NCI-H82 treated with DMSO at 0.1 percent for 48 hours (cell line): ENCODE measurements at regions not wholly inside any gene's neighbourhood (a gene's known extent, or its start where the extent isn't known, plus 50 kb on each side); places are given as distances from the start of the nearest gene placed in this dataset.

Source experiments
- DNase-seq: peaks from one replicate; lab custom pipeline; 2025; ENCODE audit not compliant: unreplicated experiment; lab: John Stamatoyannopoulos, UW

DNA sequence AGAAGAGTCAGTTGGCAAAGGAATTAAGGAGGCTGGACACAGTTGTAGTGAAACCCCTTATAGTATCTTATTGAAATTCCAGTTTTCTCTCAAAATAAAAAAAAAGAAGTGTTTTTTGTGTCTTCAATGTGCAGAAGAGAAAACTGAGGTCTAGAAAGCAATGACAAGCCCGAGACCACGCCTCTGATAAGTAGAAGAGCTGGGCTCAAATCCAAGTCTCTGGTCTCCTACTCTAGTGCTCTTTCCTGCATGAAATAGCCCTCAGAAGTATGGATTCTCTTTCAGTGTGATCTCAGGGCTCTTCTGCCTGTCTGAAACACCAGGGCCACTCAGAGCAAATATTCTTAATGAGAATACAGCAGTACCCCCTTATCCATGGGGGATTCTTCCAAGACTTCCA lies 200.9 kb downstream of the KIF18A start:
- no peak for DNase-seq

DNA sequence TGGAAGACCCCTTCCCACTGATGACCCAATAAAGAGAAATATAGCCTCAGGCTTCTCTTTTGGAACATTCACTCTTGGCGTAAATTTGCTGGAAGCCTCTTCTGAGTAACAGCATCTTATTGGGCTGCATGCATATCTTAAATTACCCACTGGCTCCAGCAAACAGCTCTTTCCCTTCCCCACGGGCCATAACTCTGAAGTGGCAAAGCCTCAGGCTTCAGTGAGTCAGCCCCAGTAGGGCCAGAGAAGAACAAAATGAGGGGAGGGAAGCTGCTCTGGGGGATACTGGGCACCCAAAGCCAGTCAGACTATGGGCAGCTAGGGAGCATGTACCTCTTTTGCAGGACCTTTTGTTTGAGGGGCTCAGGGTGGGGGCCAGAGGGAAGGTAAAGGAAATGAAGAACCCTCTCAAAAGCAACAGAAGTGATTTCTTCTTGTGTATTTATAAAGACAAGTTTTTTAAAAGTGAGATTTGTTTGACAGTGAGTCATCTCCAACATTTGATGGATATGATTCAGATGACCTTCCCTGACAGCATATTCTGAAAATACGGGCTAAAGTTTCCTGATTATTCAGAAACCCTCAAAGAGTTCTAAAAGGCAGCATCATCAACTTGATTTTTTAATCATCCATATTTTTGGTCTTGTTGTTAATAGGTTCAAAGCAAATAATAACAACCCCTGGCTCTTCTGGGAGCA lies 203.4 kb downstream of the KIF18A start:
- DNase-seq, result no peak

DNA sequence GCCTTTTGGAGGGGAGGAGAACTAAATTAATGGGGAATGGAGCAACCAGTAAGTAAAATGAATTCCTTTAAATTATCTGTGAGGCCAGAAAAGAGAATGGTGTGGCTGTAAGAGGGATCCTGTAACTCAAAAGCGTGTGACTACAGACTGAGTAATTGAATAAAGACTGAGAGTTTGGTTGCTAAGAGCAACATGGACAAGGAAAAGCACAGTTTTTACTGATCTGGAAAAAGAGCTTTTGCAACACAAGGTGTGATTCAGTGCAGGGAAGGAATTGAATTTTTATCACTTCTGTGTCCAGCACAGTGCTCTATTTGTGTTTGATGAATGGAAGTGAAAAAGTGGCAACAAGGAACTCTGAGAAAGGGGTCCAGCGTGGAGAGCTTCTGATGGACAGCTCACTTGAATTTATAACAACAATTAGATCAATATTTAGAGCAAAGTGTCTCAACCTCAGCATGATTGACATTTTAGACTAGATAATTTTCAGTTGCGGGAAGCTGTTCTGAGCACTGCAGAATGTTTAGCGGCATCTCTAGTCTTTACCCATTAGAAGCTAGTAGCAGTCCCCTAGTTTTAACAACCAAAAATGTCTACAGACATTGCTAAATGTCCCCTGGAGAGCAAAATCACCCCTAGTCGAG lies 202.8 kb upstream of the BDNF start:
- no peak for DNase-seq

DNA sequence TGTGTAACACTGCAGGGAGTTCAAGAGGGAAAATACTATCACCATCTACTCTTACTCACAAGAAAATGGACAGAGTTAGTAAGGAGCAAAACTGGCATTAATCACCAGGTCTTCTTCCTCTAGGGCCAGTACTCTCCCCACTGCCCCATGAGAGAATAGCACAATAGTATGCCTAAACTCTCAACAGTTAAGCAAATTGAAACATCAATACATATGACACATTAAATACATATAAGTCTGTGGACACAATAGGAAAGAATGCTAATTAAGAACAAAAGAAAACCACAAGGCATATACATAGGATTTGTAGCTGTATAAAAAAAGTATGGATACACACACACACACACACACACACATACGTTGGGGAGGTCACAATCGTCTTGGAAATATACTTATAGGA lies 197.9 kb upstream of the BDNF start:
- no peak for DNase-seq

DNA sequence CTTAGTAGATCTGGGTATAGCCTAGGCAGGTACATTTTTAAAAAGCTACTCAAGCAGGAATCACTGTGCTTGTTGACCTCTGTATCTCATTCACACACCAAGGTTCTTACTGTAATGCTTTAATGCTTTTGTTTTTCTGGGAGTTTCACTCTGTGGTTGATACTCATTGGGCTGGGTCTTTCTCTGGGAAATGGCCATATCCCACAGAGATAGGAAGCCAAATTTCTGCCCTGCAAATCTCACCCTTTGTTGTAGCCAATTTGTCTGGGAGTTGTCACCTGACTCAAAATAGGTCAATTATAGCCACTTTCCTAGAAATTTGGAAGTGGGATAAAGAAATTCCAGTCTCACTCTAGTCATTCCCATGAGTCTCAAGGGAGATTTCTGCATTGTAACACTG lies 195.8 kb upstream of the BDNF start:
- no peak for DNase-seq

DNA sequence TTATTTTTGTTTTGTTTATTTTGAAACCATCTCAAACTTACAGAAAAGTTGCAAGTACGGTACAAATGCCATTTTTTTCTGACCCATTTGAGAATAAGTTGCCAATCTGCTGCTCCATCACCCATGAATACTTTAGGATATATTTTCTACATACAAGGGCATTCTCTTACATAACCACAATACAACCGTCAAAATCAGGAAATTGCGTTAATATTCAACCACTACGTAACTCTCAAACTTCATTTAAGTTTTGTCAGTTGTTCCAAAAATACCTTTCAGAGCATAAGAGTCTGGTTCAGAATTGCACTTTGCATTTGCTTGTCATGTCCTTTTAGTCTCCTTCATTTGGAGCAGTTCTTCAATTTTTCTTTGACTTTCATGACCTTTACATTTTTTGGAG lies 194.3 kb upstream of the BDNF start:
- DNase-seq, result no peak

DNA sequence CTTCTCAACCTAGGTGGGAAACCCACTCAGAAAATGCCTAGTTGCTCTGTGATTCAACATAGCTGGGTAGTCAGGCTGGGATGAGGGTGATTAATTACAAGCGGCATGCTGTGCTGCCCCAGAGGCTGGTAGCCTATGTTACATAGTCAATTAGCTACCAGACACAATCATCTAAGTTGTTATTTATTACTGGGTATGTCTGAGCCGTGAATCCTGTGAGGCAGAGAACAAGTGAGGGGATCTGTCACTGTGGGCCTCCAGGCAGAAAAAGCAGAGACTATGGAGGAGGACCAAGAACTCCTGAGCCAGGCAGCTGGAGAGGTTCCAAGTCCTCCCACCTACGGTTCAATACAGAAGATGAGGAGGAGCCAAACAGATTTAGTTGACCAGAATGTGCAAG lies 186.6 kb upstream of the BDNF start:
- no peak for DNase-seq

DNA sequence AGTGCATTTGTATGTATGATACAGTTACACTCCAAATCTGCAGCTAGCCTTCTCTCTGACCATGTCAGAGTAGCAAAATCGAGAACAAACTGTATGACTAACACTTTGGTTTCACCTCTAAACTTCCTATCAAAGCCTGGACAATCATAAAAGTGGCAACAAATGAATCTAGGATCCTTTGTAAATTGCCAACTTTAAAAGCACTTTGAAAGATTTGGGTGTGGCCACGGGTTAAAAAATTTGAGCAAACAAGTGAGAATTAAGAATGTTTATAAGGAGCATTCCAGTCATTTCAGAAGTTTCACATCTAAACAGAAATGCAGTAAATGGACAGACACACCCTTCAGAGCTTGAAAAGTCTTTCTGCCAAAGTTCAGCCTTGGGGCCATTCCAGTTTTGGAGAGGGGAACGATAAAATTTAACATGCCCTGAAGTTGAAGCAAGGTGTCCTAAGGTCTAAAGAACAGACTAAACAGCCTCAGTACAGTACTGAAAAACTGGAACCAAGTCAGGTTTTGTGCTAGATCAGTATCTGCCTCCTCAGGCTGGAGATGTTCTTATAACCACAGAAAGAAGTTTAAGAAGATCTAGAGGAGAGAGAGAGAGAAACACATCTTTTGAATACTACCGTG lies 181.9 kb upstream of the BDNF start:
- DNase-seq, result no peak

DNA sequence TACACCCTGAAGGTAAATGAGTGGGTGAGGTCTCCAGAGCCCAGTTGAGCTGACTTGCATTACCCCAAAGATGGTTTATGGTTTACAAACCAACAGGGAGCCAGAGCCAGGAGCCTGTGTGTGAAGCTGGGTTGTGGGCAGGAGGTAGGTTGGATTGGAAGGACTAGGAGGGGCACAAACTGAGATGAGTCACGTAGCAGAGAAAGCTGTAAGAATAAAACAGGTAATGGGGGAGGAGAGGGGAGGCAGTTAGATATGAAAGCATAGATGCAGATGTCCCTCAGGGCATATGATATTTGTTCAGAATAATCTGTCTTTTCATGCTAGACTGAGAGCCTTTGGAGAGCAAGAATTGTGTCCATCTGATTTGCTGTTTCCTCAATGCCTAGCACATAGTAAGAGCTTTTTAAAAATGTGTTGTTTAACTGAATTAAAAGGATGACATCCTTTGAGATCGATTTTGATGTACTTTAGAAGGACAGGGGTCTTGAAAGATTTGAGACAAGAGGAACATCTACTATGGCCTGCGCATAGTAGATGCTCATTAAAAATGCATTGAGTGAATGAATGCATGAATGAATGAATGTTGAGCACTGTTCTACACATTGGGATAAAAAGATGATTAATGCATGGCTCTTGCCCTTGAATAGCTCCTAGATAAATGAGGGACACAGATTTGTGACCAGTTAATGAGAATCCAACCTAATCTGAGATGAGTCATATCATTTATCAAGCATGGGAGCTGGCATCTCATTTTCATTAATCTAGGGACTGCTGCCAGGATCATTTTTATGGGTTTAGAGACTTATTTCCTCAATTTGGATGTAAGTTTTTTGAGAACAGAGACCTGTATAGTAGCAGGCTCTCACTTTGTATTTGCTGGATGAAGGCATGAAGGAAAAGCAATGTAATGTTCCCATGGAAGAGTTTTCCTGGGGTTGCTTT lies 175.8 kb upstream of the BDNF start:
- no peak for DNase-seq

DNA sequence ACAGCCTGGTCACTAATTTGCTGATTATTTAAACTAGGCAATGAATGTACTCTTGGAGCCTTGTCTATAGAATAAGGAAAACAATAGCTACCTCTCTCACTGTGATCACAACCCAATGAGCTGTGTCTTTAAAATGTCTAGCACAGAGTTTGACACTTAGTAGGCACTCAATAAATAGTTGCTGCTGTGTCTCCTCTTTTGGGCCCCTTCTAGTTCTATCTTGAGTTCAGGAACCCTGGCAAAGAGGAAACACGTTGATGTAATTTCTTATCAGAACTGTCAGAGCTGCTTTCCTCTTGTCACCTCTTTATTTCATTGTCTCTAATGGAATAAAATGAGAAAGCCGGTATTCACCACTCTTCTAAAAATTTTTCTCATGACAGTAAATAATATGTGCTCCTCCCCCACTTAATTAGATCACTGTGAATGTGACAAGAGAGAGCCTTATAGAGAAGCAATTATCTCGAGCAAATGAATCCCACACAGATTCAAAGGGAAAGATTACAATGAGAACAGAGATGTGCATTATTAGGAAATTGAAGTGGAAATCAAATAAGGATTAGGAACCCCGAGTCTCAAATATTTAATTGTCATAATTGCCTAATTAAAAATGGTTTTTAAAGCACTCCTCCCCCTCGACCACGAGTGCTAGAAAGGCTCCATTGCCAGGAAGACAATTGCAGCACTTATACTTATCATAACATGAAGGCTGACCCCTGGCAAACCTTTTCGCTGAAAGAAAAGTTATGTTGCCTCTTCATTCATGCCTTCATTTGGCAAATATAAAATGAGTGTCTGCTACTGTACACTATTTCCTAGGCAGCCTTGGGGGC lies 175.0 kb upstream of the BDNF start:
- no peak for DNase-seq

DNA sequence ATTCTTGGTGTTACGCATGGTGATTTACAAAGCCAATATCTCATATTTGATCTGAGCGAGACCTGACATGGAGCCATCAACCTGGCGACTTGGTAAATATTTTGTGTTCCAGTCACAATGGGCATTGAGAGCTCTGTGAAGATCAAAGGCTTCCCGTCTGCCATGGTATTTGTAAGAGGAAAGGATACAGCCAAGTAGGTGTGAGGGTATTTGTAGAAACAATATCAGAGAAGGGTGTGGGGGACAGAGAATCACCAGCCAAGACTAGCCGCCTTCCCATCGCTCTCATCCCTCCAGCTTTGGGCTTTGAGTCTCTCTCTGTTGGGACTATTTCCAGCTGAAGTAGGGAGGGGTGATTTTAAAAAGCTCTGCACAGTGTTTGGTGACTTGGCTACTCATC lies 173.4 kb upstream of the BDNF start:
- no peak for DNase-seq

DNA sequence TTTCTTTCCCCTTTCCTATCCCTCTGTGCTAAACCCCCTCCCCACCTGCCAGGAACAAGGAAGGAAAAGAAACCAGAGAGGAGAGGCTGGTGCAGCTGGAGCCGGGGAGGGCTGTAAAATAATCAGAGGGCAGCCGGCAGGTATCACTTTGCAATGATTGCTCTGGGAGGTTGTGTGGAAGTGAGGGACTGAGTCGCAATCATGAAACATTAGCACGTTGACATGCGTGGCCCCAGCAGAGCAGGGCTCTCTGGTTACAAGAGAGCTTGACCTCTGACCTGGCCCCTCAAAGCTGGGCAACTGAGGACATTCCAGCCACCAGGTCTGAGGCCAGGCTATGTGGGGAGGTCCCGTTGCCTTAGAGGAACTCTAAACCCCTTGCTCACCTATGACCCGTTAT lies 170.8 kb upstream of the BDNF start:
- no peak for DNase-seq

DNA sequence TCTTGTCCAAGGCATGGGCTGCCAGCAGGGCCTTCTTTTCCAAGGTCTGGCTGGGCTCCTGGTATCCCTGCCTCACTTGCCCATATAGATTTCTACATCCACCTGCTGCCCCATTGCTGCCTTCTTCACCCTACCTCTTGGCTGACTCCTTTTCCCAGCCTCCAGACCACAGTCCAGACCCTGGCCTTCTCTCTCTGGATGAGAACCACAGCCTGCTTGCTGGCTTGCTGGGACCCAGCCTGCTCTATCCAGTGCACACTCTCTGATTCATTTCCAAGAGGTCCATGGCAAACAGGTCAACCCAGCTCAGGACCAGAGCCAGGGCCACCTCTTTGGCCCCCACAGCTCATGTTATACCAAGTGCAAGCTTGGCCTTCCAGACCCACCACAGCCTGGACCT lies 169.4 kb upstream of the BDNF start:
- DNase-seq, result no peak

DNA sequence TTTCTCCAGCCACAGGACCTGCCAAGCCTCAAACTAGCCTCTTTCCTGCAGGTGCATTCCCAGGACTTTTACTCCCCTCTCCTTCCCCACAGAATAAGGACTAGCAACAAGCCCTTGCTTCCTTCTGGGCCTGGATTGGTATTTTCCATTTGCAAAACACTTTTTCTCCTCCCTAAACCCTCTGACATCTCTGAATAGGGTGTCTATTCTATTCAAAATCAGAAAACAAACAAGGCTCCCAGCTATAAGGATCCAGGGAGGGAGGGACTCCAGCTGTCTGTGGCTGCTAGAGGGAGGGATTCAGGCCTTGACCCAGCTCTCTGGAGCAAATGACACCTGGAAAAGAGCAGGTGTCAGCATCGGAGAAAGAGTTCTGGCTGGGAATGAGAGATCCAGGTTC lies 168.5 kb upstream of the BDNF start:
- no peak for DNase-seq

DNA sequence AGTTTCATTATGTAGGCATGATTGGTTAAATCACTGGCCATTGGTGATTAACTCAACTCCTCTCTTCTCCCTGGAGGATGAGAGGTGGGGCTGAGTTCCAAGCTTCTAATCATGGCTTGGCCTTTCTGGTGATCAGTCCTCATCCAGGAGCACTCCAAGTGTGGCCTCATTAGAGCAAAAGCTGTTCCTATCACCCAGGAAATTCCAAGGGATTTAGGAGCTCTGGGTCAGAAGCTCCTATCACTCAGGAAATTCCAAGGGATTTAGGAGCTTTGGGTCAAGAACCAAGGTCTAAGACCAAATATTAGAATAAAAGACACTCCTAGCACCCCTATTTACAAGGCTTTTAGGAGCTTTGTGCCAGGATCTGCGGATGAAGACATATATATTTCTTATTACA lies 168.0 kb upstream of the BDNF start:
- DNase-seq, result no peak

DNA sequence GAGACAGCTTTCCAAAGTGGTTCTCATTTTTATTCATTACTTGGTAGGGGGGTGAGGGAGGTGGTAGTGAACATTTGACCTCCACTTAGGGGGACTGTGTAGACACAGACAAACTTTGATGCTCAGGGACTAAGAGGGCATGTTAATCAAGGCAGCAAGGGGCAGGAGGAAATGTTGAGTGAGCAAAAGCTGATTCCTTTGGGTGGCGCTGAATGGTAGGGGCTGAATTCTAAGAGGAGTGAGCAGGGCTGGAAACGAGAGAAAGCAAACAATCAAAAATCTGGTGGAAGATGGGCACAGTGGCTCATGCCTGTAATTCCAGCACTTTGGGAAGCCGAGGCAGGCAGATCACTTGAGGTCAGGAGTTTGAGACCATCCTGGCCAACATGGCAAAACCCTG lies 164.8 kb upstream of the BDNF start:
- DNase-seq, result no peak

DNA sequence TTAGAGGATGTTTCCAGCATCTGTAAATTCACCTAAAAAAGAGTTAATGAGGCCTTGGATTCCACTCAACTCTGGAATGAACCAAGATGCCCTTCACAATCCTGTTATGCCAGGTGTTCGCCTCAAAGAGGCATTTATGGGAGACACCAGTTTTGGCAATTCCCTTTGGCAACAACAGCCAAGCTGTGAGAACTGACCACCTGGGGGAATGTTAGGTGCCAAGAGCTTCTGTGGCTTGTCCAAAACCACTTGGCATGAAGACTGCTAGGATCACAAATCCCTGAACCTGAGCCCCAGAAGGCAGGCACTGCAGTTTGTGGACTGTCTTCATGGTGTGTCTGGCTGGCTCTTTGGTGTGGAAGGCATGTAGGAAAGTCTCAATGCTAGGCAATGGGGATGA lies 164.4 kb upstream of the BDNF start:
- DNase-seq, result no peak

DNA sequence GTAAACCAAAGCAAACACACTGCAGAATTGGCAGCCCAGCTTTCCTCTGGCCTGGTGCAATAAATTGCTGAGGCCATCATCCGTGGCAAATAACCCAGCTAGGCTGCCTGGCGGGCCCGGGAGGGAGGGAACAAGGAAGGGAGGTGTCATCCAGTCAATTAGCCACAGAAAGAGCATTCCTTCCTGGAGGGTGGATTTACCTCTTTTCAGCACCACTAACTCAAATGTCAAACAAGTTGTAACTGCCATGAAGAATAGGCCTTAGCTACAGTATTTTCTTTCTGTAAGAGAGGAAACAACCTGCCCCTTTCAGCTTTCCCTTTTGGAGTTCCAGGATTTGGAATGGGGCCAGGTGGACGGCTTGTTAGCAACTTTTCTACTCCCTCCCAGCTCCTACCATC lies 163.8 kb upstream of the BDNF start:
- DNase-seq, result no peak

DNA sequence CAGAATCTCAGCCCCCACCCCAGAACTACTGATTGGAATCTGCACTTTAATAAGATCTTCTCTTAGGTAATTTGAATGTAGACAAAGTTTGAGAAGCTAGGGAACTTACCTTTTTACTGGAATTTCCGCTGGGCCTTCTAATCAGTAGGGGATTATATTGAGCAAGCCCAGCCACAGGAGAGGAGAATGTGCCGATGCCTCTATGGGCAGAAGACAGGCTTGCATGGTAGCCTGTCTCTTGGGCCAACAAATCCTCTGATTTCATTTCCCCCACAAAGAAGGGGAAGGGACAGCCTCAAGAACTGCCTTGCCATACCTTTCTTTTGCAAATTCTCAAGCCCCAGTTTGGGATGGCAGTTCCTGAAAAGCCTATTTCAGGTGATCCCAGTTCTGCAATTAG lies 163.4 kb upstream of the BDNF start:
- DNase-seq, result no peak

DNA sequence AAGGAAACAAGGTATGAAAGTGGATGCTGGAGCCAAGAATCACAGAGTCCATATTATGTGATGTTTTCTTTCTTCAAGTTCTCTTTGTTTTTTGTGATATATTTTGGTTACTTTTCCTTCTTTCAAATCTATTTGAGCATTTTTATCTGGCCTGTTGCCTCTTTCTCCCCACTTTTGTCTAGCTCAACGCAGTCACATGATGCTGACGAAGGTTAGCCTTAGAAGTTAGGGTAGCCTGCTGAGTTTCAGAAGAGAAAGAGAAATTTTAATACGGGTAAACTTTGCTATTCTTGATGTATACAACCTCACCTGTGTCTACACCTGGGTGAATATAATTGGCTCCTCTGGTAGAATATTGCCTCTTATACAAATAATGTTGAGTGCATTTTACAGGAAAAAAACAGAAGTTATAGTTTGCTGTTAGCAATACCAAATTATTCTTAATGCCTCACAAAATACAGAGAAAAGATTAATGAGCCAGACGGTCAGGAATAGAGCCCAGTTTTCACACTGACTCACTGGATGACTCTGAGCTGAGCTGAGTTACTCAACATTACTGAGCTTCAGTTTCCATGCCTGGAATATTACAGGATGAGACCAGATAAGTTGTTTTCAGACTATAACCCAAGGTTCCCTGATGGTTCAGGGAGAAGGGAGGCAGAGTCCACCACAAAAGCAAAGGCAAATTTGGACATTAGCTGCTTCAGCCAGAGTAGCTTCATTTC lies 161.6 kb upstream of the BDNF start:
- no peak for DNase-seq
